ENCODE measurements at regions not wholly inside any gene's neighbourhood (a gene's known extent, or its start where the extent isn't known, plus 50 kb on each side); places are given as distances from the start of the nearest gene placed in this dataset.

- no peak for TF ChIP-seq CTCF (conservative IDR thresholded peaks at IDR 0.05; ENCODE audit: low read length)
- TF ChIP-seq EZH2phosphoT487 (IDR thresholded peaks at IDR 0.05; ENCODE audit: borderline replicate concordance) = no peak
These were observed 810.2 kb upstream of the ADAMTS5 start for GRCh38 chr21:27776925-27777553.

Measured in Loucy (cell line).